HFFc6 (cell line): ENCODE measurements at regions not wholly inside any gene's neighbourhood (a gene's known extent, or its start where the extent isn't known, plus 50 kb on each side); places are given as distances from the start of the nearest gene placed in this dataset.

Source experiments
- DNase-seq: peaks from one replicate; pipeline ENCODE4 v3.0.0-alpha.2; 2018
- H3K27ac Mint-ChIP-seq: 2 replicates; pipeline ENCODE4 v1.8.0; 2020; ENCODE audit warnings: mild to moderate bottlenecking, mixed read lengths
- H3K27me3 Mint-ChIP-seq: 2 replicates; pipeline ENCODE4 v1.8.0; 2021; ENCODE audit warnings: mild to moderate bottlenecking, moderate library complexity, mixed read lengths; ENCODE audit not compliant: insufficient read depth
- H3K36me3 Mint-ChIP-seq: 2 replicates; pipeline ENCODE4 v1.8.0; 2021; ENCODE audit warnings: low read depth, mixed read lengths
- H3K4me1 Mint-ChIP-seq: 2 replicates; pipeline ENCODE4 v1.8.0; 2020; ENCODE audit warnings: low read depth, mixed read lengths
- H3K4me3 Mint-ChIP-seq: 2 replicates; pipeline ENCODE4 v1.8.0; 2020; ENCODE audit warnings: mild to moderate bottlenecking, moderate library complexity, mixed read lengths
- H3K9me3 Mint-ChIP-seq: 2 replicates; pipeline ENCODE4 v1.8.0; 2020; ENCODE audit warnings: mild to moderate bottlenecking, mixed read lengths
- CTCF ChIP-seq: fragments of 200-600 bp; sonication (generic); IDR thresholded peaks from 2 replicates; pipeline ENCODE4 v1.5.0; 2021; ENCODE audit warnings: antibody characterized with exemption, mild to moderate bottlenecking

DNA sequence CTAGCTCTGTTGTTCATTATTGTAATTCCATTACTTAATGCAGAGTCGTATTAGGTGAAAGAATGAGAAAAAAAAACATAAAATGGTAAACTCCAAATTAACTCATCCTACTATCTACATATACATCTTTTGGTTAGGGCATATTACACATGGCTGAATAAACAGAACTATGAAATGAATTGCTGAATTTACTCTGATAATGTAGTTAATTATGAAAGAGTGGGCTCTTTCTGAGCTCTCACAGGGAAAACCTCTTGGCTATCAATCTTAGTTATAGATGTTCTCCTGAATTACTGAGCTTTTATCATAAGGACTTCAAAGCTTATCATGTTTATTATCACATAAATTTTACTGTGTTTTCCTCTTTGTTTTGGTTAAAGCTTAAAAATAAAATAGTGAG is 798.5 kb upstream of the MDGA2 start:
- no peak overlapping the region for H3K27ac Mint-ChIP-seq
- no peak for TF ChIP-seq CTCF
- H3K4me3 Mint-ChIP-seq, result no peak overlapping the region
- no peaks in the 10 kb centered on the region for H3K36me3 Mint-ChIP-seq
- no peaks in the 10 kb centered on the region for H3K27me3 Mint-ChIP-seq
- DNase-seq, result no peak
- peaks cover 28% of the 10 kb centered on the region for H3K9me3 Mint-ChIP-seq
- H3K4me1 Mint-ChIP-seq, result no peaks in the 10 kb centered on the region

GRCh38 chr14:48456051-48456450 is 780.6 kb upstream of the MDGA2 start:
- Mint-ChIP-seq H3K36me3 (no peaks in the 10 kb centered on the region), H3K4me3 (no peak overlapping the region), H3K27ac (no peak overlapping the region), H3K4me1 (no peaks in the 10 kb centered on the region), H3K9me3 (peaks cover 10% of the 10 kb centered on the region; the same call in 1 of the 2 replicates), H3K27me3 (no peaks in the 10 kb centered on the region)
- DNase-seq, result no peak
- TF ChIP-seq CTCF, result no peak

GRCh38 chr14:48454887-48455286 is 779.5 kb upstream of the MDGA2 start:
- H3K36me3 Mint-ChIP-seq, result no peaks in the 10 kb centered on the region
- no peak for TF ChIP-seq CTCF
- H3K4me3 Mint-ChIP-seq, result no peak overlapping the region
- H3K27ac Mint-ChIP-seq, result no peak overlapping the region
- no peaks in the 10 kb centered on the region for H3K27me3 Mint-ChIP-seq
- H3K9me3 Mint-ChIP-seq, result peaks cover 12% of the 10 kb centered on the region; the same call in 1 of the 2 replicates
- no peak for DNase-seq
- no peaks in the 10 kb centered on the region for H3K4me1 Mint-ChIP-seq

DNA sequence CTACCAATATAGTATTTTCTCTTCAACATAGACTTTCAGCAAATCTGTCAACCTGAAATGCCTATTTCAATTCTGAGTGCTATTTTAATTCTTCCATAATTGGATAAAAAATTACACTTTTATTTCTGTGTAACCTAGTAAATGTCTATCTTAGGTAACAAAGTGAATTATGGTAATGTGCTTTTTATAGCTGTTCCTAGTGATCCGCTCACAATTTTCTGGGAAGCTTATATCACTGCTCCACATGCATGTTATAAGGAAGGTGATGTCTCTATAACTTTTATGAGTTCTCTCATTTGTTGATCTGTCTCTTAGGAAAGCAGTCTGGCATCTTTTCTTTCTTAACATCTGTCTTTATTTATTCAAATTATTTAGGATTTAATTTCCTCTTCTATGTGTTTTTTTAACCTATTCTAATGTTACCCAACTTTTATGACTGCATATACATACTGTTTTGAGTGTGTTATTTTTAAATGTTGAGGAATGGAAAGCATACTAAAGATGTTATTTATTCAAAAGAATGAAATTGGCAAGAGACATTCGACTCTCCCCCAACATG is 777.1 kb upstream of the MDGA2 start:
- no peak for DNase-seq
- no peak for TF ChIP-seq CTCF
- Mint-ChIP-seq H3K27me3 (no peaks in the 10 kb centered on the region), H3K4me3 (no peak overlapping the region), H3K36me3 (no peaks in the 10 kb centered on the region), H3K9me3 (peaks cover 20% of the 10 kb centered on the region; the same call in 1 of the 2 replicates), H3K27ac (no peak overlapping the region), H3K4me1 (no peaks in the 10 kb centered on the region)

- no peak for DNase-seq
- TF ChIP-seq CTCF, result no peak
- H3K27ac Mint-ChIP-seq, result no peak overlapping the region
- peaks cover 6% of the 10 kb centered on the region; the same call in 1 of the 2 replicates for H3K36me3 Mint-ChIP-seq
- no peaks in the 10 kb centered on the region for H3K4me1 Mint-ChIP-seq
- H3K4me3 Mint-ChIP-seq, result no peak overlapping the region
- peaks cover 2% of the 10 kb centered on the region for H3K27me3 Mint-ChIP-seq
- peaks cover 48% of the 10 kb centered on the region for H3K9me3 Mint-ChIP-seq
Observed at GRCh38 chr14:48435221-48435620, 759.8 kb upstream of the MDGA2 start.

DNA sequence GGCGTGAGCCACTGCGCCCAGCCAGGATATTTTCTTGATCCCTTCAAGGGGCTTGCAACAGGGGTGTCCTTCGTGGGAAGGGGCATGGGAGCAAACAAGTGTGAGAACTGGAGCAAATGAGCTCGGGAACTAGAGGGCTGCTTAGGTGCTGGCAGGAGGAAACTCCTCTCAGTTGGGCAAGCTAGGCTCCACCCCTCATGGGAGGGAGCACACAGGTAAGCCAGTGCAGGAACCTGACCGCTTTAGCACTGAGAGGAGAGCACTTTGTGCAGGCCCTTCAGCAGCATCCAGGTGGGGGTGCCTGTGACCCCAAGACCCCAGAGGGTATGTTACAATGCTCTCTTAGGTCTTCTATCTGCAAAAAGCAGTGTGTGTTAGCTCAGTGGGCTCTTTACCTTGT is 755.4 kb upstream of the MDGA2 start:
- Mint-ChIP-seq H3K9me3 (peaks cover 35% of the 10 kb centered on the region), H3K36me3 (peaks cover 6% of the 10 kb centered on the region; the same call in 1 of the 2 replicates), H3K27me3 (peaks cover 2% of the 10 kb centered on the region), H3K4me1 (no peaks in the 10 kb centered on the region), H3K27ac (no peak overlapping the region), H3K4me3 (no peak overlapping the region)
- no peak for TF ChIP-seq CTCF
- DNase-seq, result no peak
